PC-9 (cell line): ENCODE measurements at regions not wholly inside any gene's neighbourhood (a gene's known extent, or its start where the extent isn't known, plus 50 kb on each side); places are given as distances from the start of the nearest gene placed in this dataset.

Experiments
- CTCF ChIP-seq: fragments of 200-600 bp; sonication (generic); conservative IDR thresholded peaks from 2 replicates; pipeline ENCODE4 v1.6.1; 2017; ENCODE audit warnings: mixed run types, antibody characterized with exemption, mild to moderate bottlenecking, moderate library complexity
- EZH2 ChIP-seq: fragments of 200-600 bp; sonication (generic); IDR thresholded peaks from 2 replicates; pipeline ENCODE4 v1.8.0; 2017; ENCODE audit warnings: antibody characterized with exemption, low read depth

- no peak for TF ChIP-seq CTCF
- TF ChIP-seq EZH2 = no peak
Measured at GRCh38 chr20:54295686-54296085, 87.8 kb downstream of the PFDN4 start.
